Mesothelial cell of epicardium (in vitro differentiated cells): ENCODE measurements at regions not wholly inside any gene's neighbourhood (a gene's known extent, or its start where the extent isn't known, plus 50 kb on each side); places are given as distances from the start of the nearest gene placed in this dataset.
"Not testable (repeated sequence)": the region's sequence is repeated elsewhere in the genome, so short reads cannot be mapped to it uniquely, and the experiment has no call there.

Source experiments
- DNase-seq, 2 experiments: peaks; one replicate each; pipeline ENCODE4 v3.0.0; 2021; ENCODE audit warnings: low spot score in 2 of 2; ENCODE audit not compliant: unreplicated experiment in 2 of 2
- H3K27ac Mint-ChIP-seq: 2 replicates; pipeline ENCODE4 v1.8.0; 2021; ENCODE audit warnings: mixed read lengths
- H3K27me3 Mint-ChIP-seq: 2 replicates; pipeline ENCODE4 v1.8.0; 2021; ENCODE audit warnings: low read depth, mixed read lengths
- H3K36me3 Mint-ChIP-seq: 2 replicates; pipeline ENCODE4 v1.8.0; 2021; ENCODE audit warnings: mixed read lengths
- H3K4me1 Mint-ChIP-seq: 2 replicates; pipeline ENCODE4 v1.8.0; 2021; ENCODE audit warnings: mixed read lengths
- H3K4me3 Mint-ChIP-seq: 2 replicates; pipeline ENCODE4 v1.8.0; 2021; ENCODE audit warnings: mild to moderate bottlenecking, moderate library complexity, mixed read lengths
- H3K9me3 Mint-ChIP-seq: 2 replicates; pipeline ENCODE4 v1.8.0; 2021; ENCODE audit warnings: mixed read lengths
- CTCF ChIP-seq: fragments of 200-600 bp; sonication (generic); IDR thresholded peaks from one replicate; pipeline ENCODE4 v1.5.0; 2021; ENCODE audit warnings: antibody characterized with exemption; ENCODE audit not compliant: unreplicated experiment

- Mint-ChIP-seq H3K27me3 (no peaks in the 10 kb centered on the region), H3K9me3 (peaks cover 5% of the 10 kb centered on the region), H3K27ac (peak overlapping the region; percentile 34), H3K36me3 (no peaks in the 10 kb centered on the region), H3K4me3 (no peak overlapping the region), H3K4me1 (peaks cover 49% of the 10 kb centered on the region)
- no peak for DNase-seq
- no peak for TF ChIP-seq CTCF
Measured at GRCh38 chr17:72462407-72462806, 341.6 kb downstream of the SOX9 start.

- Mint-ChIP-seq H3K36me3 (no peaks in the 10 kb centered on the region), H3K4me1 (peaks cover 47% of the 10 kb centered on the region), H3K9me3 (peaks cover 5% of the 10 kb centered on the region), H3K27me3 (no peaks in the 10 kb centered on the region), H3K27ac (no peak overlapping the region), H3K4me3 (no peak overlapping the region)
- DNase-seq, result no peak
- no peak for TF ChIP-seq CTCF
Measured at GRCh38 chr17:72462814-72463213, 342.0 kb downstream of the SOX9 start.

GRCh38 chr17:72463287-72464102 lies 342.7 kb downstream of the SOX9 start:
- Mint-ChIP-seq H3K36me3 (no peaks in the 10 kb centered on the region), H3K4me3 (no peak overlapping the region), H3K27me3 (no peaks in the 10 kb centered on the region), H3K9me3 (peaks cover 5% of the 10 kb centered on the region), H3K4me1 (peaks cover 47% of the 10 kb centered on the region), H3K27ac (no peak overlapping the region)
- no peak for DNase-seq
- no peak for TF ChIP-seq CTCF

- not testable (repeated sequence) for H3K36me3 Mint-ChIP-seq, DNase-seq, H3K27me3 Mint-ChIP-seq, H3K27ac Mint-ChIP-seq, H3K9me3 Mint-ChIP-seq, H3K4me3 Mint-ChIP-seq
- peaks cover 42% of the 10 kb centered on the region for H3K4me1 Mint-ChIP-seq
Measured at GRCh38 chr17:72464221-72464620, 343.4 kb downstream of the SOX9 start.

- Mint-ChIP-seq H3K27me3 (no peaks in the 10 kb centered on the region), H3K4me3 (peak overlapping the region; percentile 21), H3K36me3 (no peaks in the 10 kb centered on the region), H3K4me1 (peaks cover 31% of the 10 kb centered on the region), H3K27ac (peak overlapping the region; percentile 72), H3K9me3 (peaks cover 5% of the 10 kb centered on the region)
- no peak for DNase-seq
- TF ChIP-seq CTCF, result no peak
Measured at GRCh38 chr17:72465191-72466024, 344.6 kb downstream of the SOX9 start.

- Mint-ChIP-seq H3K27ac (peak overlapping the region; percentile 72), H3K4me3 (no peak overlapping the region), H3K9me3 (peaks cover 5% of the 10 kb centered on the region), H3K4me1 (peaks cover 27% of the 10 kb centered on the region), H3K27me3 (no peaks in the 10 kb centered on the region), H3K36me3 (no peaks in the 10 kb centered on the region)
- DNase-seq, result no peak
- TF ChIP-seq CTCF, result no peak
Measured at GRCh38 chr17:72466199-72466598, 345.4 kb downstream of the SOX9 start.
